Muscle of back (tissue), 3 donors: ENCODE measurements at regions not wholly inside any gene's neighbourhood (a gene's known extent, or its start where the extent isn't known, plus 50 kb on each side); places are given as distances from the start of the nearest gene placed in this dataset.

Source experiments
- DNase-seq, 3 donors: peaks; one replicate each; pipeline versions ENCODE4 v3.0.0 to v3.0.0-alpha.2; 2013

- DNase-seq: no peak
These were observed 294.9 kb downstream of the SOX11 start for GRCh38 chr2:5986801-5987787.

GRCh38 chr2:5988120-5988519 lies 295.9 kb downstream of the SOX11 start:
- no peak for DNase-seq

- DNase-seq: no peak
These were observed 297.9 kb downstream of the SOX11 start for GRCh38 chr2:5990086-5990485.

GRCh38 chr2:5991305-5991968 lies 299.3 kb downstream of the SOX11 start:
- no peak for DNase-seq

GRCh38 chr2:5995832-5996231 lies 303.6 kb downstream of the SOX11 start:
- DNase-seq: no peak

GRCh38 chr2:6008186-6008585 lies 316.0 kb downstream of the SOX11 start:
- no peak for DNase-seq

- peak in 1 of 3 donors; percentile 10 for DNase-seq
These were observed 316.5 kb downstream of the SOX11 start for GRCh38 chr2:6008726-6009125.

GRCh38 chr2:6010163-6010562 lies 318.0 kb downstream of the SOX11 start:
- DNase-seq: no peak

- peak; percentile 10 to 37 (median 26) for DNase-seq
These were observed 319.7 kb downstream of the SOX11 start for GRCh38 chr2:6011921-6012320.

- DNase-seq: peak in 1 of 3 donors; percentile 19
These were observed 325.6 kb downstream of the SOX11 start for GRCh38 chr2:6017736-6018286.

GRCh38 chr2:6024229-6024628 lies 332.0 kb downstream of the SOX11 start:
- no peak for DNase-seq

GRCh38 chr2:6024784-6025183 lies 332.6 kb downstream of the SOX11 start:
- DNase-seq: no peak

GRCh38 chr2:6025391-6025790 lies 333.2 kb downstream of the SOX11 start:
- no peak for DNase-seq

GRCh38 chr2:6027066-6027465 lies 334.9 kb downstream of the SOX11 start:
- DNase-seq: no peak

GRCh38 chr2:6031200-6031867 lies 339.1 kb downstream of the SOX11 start:
- DNase-seq: no peak

GRCh38 chr2:6036211-6036610 lies 344.0 kb downstream of the SOX11 start:
- DNase-seq: no peak

GRCh38 chr2:6043238-6043637 lies 351.1 kb downstream of the SOX11 start:
- no peak for DNase-seq

- no peak for DNase-seq
These were observed 360.5 kb downstream of the SOX11 start for GRCh38 chr2:6052649-6053048.

- no peak for DNase-seq
These were observed 361.6 kb downstream of the SOX11 start for GRCh38 chr2:6053743-6054142.

GRCh38 chr2:6054161-6054671 lies 362.0 kb downstream of the SOX11 start:
- no peak for DNase-seq

GRCh38 chr2:6060992-6061663 lies 368.9 kb downstream of the SOX11 start:
- no peak for DNase-seq
